Sigmoid colon (tissue), 4 donors: ENCODE measurements at regions not wholly inside any gene's neighbourhood (a gene's known extent, or its start where the extent isn't known, plus 50 kb on each side); places are given as distances from the start of the nearest gene placed in this dataset.

Source experiments
- EP300 ChIP-seq, 4 donors: sonication (generic); formaldehyde crosslinking; IDR thresholded peaks; one replicate each; pipeline ENCODE4 v1.6.1; 2017; ENCODE audit warnings: antibody characterized with exemption in 4 of 4
- POLR2A ChIP-seq, 2 donors: fragments of 450-650 bp; IDR thresholded peaks; one replicate each; pipeline ENCODE4 v1.6.1; 2016; ENCODE audit warnings: antibody characterized with exemption in 2 of 2, mild to moderate bottlenecking in 2 of 2, moderate library complexity in 2 of 2
- POLR2AphosphoS5 ChIP-seq, 4 donors: sonication (generic); formaldehyde crosslinking; IDR thresholded peaks; one replicate each; pipeline ENCODE4 v1.6.1; 2017; ENCODE audit warnings: antibody characterized with exemption in 4 of 4
- TF ChIP-seq, protein P1 (sequence below), 4 experiments: fragments of 450-650 bp in 3 of 4; fragments of 200-600 bp in 1 of 4; IDR thresholded peaks; one replicate each; pipeline ENCODE4 v1.5.1; 2016 to 2019; ENCODE audit warnings: antibody characterized with exemption in 4 of 4, mild to moderate bottlenecking in 3 of 4, moderate library complexity in 2 of 4

DNA sequence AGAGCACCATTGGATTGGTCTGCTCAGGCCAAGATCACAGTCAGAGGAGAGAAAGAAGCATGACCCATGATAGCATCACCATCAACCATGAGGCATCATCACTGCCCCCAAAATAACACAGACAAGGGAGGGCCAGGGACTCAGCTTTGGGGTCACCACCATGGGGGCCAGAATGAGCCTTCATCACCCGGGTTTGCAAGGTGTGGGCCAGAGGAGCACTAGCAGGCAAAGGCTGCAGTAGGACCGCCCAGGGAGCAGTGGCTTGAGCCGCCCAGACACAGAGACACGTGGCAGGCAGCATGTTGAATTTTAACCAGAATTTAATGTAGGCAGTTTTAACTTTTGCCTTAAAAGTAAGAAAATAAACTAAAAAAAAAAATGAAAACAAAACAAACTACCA is 53.7 kb upstream of the TMPRSS2 start:
- TF ChIP-seq, protein P1, sequence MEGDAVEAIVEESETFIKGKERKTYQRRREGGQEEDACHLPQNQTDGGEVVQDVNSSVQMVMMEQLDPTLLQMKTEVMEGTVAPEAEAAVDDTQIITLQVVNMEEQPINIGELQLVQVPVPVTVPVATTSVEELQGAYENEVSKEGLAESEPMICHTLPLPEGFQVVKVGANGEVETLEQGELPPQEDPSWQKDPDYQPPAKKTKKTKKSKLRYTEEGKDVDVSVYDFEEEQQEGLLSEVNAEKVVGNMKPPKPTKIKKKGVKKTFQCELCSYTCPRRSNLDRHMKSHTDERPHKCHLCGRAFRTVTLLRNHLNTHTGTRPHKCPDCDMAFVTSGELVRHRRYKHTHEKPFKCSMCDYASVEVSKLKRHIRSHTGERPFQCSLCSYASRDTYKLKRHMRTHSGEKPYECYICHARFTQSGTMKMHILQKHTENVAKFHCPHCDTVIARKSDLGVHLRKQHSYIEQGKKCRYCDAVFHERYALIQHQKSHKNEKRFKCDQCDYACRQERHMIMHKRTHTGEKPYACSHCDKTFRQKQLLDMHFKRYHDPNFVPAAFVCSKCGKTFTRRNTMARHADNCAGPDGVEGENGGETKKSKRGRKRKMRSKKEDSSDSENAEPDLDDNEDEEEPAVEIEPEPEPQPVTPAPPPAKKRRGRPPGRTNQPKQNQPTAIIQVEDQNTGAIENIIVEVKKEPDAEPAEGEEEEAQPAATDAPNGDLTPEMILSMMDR (IDR thresholded peaks at IDR 0.05): no peak
- TF ChIP-seq POLR2AphosphoS5 (IDR thresholded peaks at IDR 0.05) (no peak), POLR2A (IDR thresholded peaks at IDR 0.05) (no peak), EP300 (IDR thresholded peaks at IDR 0.05) (no peak)
